Spleen (tissue), 7 donors: ENCODE measurements at regions not wholly inside any gene's neighbourhood (a gene's known extent, or its start where the extent isn't known, plus 50 kb on each side); places are given as distances from the start of the nearest gene placed in this dataset.

Experiments
- CTCF ChIP-seq, 11 experiments: fragments of 200-600 bp in 7 of 11; fragments of 450-650 bp in 4 of 11; sonication (generic) in 4 of 11; IDR thresholded peaks in 8 of 11; conservative IDR thresholded peaks in 3 of 11; 1 replicate in 7 of 11; 2 replicates in 4 of 11; pipeline versions ENCODE4 v1.4.0 to v1.8.0; 2016 to 2021; ENCODE audit warnings: antibody characterized with exemption in 11 of 11, inconsistent platforms in 4 of 11, mild to moderate bottlenecking in 1 of 11
- POLR2A ChIP-seq, 3 donors: fragments of 450-650 bp; IDR thresholded peaks; one replicate each; pipeline ENCODE4 v1.5.1; 2017; ENCODE audit warnings: antibody characterized with exemption in 3 of 3, mild to moderate bottlenecking in 1 of 3
- POLR2AphosphoS5 ChIP-seq, 3 donors: sonication (generic); formaldehyde crosslinking; IDR thresholded peaks; one replicate each; pipeline ENCODE4 v1.5.1; 2017; ENCODE audit warnings: antibody characterized with exemption in 3 of 3
- donor health status: DM: no; HTN: no; CAD: no; lungs with moderate emphysema.
- donor health status: DM: no; HTN: no; CAD: no.
- donor health status: DM: no; HTN: no; CAD: no.

GRCh38 chr12:111166779-111167540, 201.9 kb downstream of the PHETA1 start:
- TF ChIP-seq POLR2A (IDR thresholded peaks at IDR 0.05) (no peak), CTCF (IDR thresholded peaks at IDR 0.05 in 8 of 11, conservative IDR thresholded peaks at IDR 0.05 in 3 of 11) (no peak), POLR2AphosphoS5 (IDR thresholded peaks at IDR 0.05) (no peak)
